ENCODE measurements at regions not wholly inside any gene's neighbourhood (a gene's known extent, or its start where the extent isn't known, plus 50 kb on each side); places are given as distances from the start of the nearest gene placed in this dataset.

DNA sequence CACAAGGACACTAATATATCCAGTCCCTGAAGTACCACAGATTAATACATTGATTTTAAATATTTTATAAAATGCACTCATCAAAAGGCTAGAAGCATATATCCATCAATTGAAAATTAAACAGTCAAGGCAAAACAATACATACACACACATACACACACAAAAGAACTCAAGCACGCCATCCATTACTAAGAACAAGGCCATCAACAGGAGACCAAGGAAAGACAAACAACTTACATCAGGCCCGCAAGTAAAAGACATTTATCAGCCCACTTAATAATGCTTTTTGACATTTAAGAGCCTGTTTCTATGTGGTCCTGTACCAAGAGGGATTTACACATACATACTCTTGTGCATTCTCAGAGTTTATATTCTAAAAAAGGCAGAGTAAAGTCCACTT, 50.0 kb upstream of the ZNF827 start:
- TF ChIP-seq POLR2A (IDR thresholded peaks at IDR 0.05) = no peak
- TF ChIP-seq, protein P1, sequence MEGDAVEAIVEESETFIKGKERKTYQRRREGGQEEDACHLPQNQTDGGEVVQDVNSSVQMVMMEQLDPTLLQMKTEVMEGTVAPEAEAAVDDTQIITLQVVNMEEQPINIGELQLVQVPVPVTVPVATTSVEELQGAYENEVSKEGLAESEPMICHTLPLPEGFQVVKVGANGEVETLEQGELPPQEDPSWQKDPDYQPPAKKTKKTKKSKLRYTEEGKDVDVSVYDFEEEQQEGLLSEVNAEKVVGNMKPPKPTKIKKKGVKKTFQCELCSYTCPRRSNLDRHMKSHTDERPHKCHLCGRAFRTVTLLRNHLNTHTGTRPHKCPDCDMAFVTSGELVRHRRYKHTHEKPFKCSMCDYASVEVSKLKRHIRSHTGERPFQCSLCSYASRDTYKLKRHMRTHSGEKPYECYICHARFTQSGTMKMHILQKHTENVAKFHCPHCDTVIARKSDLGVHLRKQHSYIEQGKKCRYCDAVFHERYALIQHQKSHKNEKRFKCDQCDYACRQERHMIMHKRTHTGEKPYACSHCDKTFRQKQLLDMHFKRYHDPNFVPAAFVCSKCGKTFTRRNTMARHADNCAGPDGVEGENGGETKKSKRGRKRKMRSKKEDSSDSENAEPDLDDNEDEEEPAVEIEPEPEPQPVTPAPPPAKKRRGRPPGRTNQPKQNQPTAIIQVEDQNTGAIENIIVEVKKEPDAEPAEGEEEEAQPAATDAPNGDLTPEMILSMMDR (IDR thresholded peaks at IDR 0.05) = no peak
